CD14-positive monocyte (primary cell): ENCODE measurements at regions not wholly inside any gene's neighbourhood (a gene's known extent, or its start where the extent isn't known, plus 50 kb on each side); places are given as distances from the start of the nearest gene placed in this dataset.

Experiments used
- DNase-seq, 3 donors: peaks; one replicate each; pipeline ENCODE4 v3.0.0-alpha.2; 2011 to 2022
- H2AFZ ChIP-seq: 2 replicates; pipeline ENCODE4 v1.6.0; 2012; ENCODE audit warnings: mild to moderate bottlenecking, low read depth, low read length, inconsistent platforms; ENCODE audit not compliant: insufficient read depth, poor library complexity, severe bottlenecking
- H3K27ac ChIP-seq, 2 donors: 1 replicate in 1 of 2; 2 replicates in 1 of 2; pipeline ENCODE4 v1.5.1; 2012 to 2013; ENCODE audit warnings: low read length in 2 of 2, control low read depth in 1 of 2, inconsistent platforms in 1 of 2, low read depth in 1 of 2, mild to moderate bottlenecking in 1 of 2
- H3K27me3 ChIP-seq, 2 donors: one replicate each; pipeline versions ENCODE4 v1.6.0 to v1.6.1; 2011 to 2013; ENCODE audit warnings: low read length in 2 of 2; ENCODE audit not compliant: control insufficient read depth in 2 of 2, insufficient read depth in 2 of 2
- H3K36me3 ChIP-seq, 2 donors: replicated peaks in 1 of 2; 1 replicate in 1 of 2; 2 replicates in 1 of 2; pipeline versions ENCODE4 v1.5.1 to v1.6.1; 2012 to 2013; ENCODE audit warnings: low read length in 2 of 2, control low read depth in 1 of 2, inconsistent platforms in 1 of 2, mild to moderate bottlenecking in 1 of 2; ENCODE audit not compliant: insufficient read depth in 2 of 2, control insufficient read depth in 1 of 2
- H3K4me1 ChIP-seq, 2 donors: 1 replicate in 1 of 2; 2 replicates in 1 of 2; pipeline versions ENCODE4 v1.5.1 to v1.6.1; 2012 to 2013; ENCODE audit warnings: low read length in 2 of 2, control low read depth in 1 of 2, inconsistent platforms in 1 of 2, mild to moderate bottlenecking in 1 of 2, moderate library complexity in 1 of 2; ENCODE audit not compliant: insufficient read depth in 2 of 2, control insufficient read depth in 1 of 2
- H3K4me2 ChIP-seq: replicated peaks from 2 replicates; pipeline ENCODE3; 2012; ENCODE audit warnings: low read length, moderate library complexity, mild to moderate bottlenecking; ENCODE audit not compliant: poor library complexity, severe bottlenecking; ENCODE audit errors: extremely low read depth
- H3K4me3 ChIP-seq, 3 experiments: fragments of 200-600 bp in 1 of 3; sonication (generic) in 1 of 3; replicated peaks in 1 of 3; 1 replicate in 2 of 3; 2 replicates in 1 of 3; pipeline ENCODE4 v1.5.1; 2011 to 2013; ENCODE audit warnings: low read length in 3 of 3, mild to moderate bottlenecking in 3 of 3, control low read depth in 2 of 3, low read depth in 2 of 3, inconsistent platforms in 1 of 3, moderate library complexity in 1 of 3
- H3K79me2 ChIP-seq: 2 replicates; pipeline ENCODE4 v1.6.0; 2012; ENCODE audit warnings: mild to moderate bottlenecking, control low read depth, inconsistent platforms, low read length, moderate library complexity; ENCODE audit not compliant: insufficient read depth
- H3K9ac ChIP-seq: 2 replicates; pipeline ENCODE4 v1.6.0; 2017; ENCODE audit warnings: low read length, mild to moderate bottlenecking; ENCODE audit not compliant: insufficient read depth, poor library complexity, severe bottlenecking
- H3K9me3 ChIP-seq, 2 donors: replicated peaks in 1 of 2; 1 replicate in 1 of 2; 2 replicates in 1 of 2; pipeline versions ENCODE4 v1.5.1 to v1.6.1; 2012 to 2013; ENCODE audit warnings: low read length in 2 of 2, control low read depth in 1 of 2; ENCODE audit not compliant: control insufficient read depth in 1 of 2, insufficient read depth in 1 of 2
- H4K20me1 ChIP-seq: 2 replicates; pipeline ENCODE4 v1.6.0; 2012; ENCODE audit warnings: mild to moderate bottlenecking, low read length, control low read depth, moderate library complexity; ENCODE audit not compliant: insufficient read depth
- H3K27ac Mint-ChIP-seq, 7 donors: one replicate each; pipeline ENCODE4 v1.8.0; 2020; ENCODE audit warnings: mild to moderate bottlenecking in 7 of 7, mixed read lengths in 7 of 7, moderate library complexity in 6 of 7, inconsistent platforms in 2 of 7
- H3K27me3 Mint-ChIP-seq, 3 donors: one replicate each; pipeline ENCODE4 v1.8.0; 2021 to 2022; ENCODE audit warnings: low read depth in 3 of 3, mild to moderate bottlenecking in 3 of 3, mixed read lengths in 3 of 3, moderate library complexity in 3 of 3, inconsistent platforms in 1 of 3
- H3K36me3 Mint-ChIP-seq, 2 donors: one replicate each; pipeline ENCODE4 v1.8.0; 2020; ENCODE audit warnings: mixed read lengths in 2 of 2, inconsistent platforms in 1 of 2, mild to moderate bottlenecking in 1 of 2
- H3K4me1 Mint-ChIP-seq: one replicate; pipeline ENCODE4 v1.8.0; 2020; ENCODE audit warnings: mild to moderate bottlenecking, mixed read lengths
- H3K4me3 Mint-ChIP-seq, 2 donors: one replicate each; pipeline ENCODE4 v1.8.0; 2020; ENCODE audit warnings: mild to moderate bottlenecking in 2 of 2, mixed read lengths in 2 of 2, moderate library complexity in 1 of 2
- H3K9me3 Mint-ChIP-seq, 7 donors: one replicate each; pipeline ENCODE4 v1.8.0; 2020 to 2022; ENCODE audit warnings: mixed read lengths in 7 of 7, mild to moderate bottlenecking in 6 of 7, moderate library complexity in 6 of 7, inconsistent platforms in 2 of 7
- CTCF ChIP-seq: fragments of 200-600 bp; IDR thresholded peaks from one replicate; pipeline ENCODE4 v1.8.0; 2022; ENCODE audit warnings: antibody characterized with exemption, mild to moderate bottlenecking
- WGBS: methylation state at CpG from one replicate; pipeline ENCODE4 v1.1.5; 2013; ENCODE audit warnings: missing lambda C conversion rate; ENCODE audit not compliant: insufficient coverage; 5-methylcytosine and 5-hydroxymethylcytosine counted together
- intact Hi-C, 2 donors: fragments of 100-400 bp; cut with micrococcal nuclease; formaldehyde crosslinking; loops; one replicate each; pipeline versions ENCODE4 v1.15.0 to v1.15.1; 2023

DNA sequence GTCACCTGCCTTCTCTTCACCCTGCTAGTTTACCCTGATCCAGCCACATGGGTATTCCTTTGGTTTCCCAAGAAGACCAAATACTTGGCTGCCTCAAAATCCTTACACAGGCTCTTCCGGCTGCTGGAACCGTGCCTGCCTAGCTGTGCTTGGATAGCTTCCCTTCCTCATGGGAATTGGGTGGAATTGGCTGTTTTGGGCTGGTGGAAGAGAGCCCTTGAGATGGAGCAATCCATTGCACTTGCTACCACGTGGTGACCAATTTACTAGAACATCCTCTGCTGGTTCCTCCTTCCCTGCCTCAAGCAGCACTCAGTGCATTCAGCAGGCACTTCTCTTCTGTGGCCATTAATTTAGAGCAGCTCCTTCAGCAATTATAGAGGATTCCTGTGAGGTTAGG lies 119.3 kb upstream of the AP1S2 start:
- no peaks in the 10 kb centered on the region for H3K36me3 ChIP-seq
- H3K9me3 ChIP-seq: no peaks in the 10 kb centered on the region
- TF ChIP-seq CTCF: no peak
- no peak overlapping the region for H3K4me2 ChIP-seq
- intact Hi-C loops: no loop called here
- H3K27ac ChIP-seq: peak overlapping the region in 1 of 2 donors; percentile 43
- H3K4me3 Mint-ChIP-seq: no peak overlapping the region
- H3K4me1 Mint-ChIP-seq: peaks cover 53% of the 10 kb centered on the region
- no peak overlapping the region for H3K4me3 ChIP-seq
- no CpG with 5 or more reads among the region's 3 CpGs for WGBS
- peak; percentile 26 to 32 (median 26) for DNase-seq
- H3K27ac Mint-ChIP-seq: peak overlapping the region; percentile 38 to 84 (median 79)
- H3K9ac ChIP-seq: no peak overlapping the region
- peaks cover 0 to 2% of the 10 kb centered on the region in 2 donors for H3K36me3 Mint-ChIP-seq
- H2AFZ ChIP-seq: no peak overlapping the region
- H3K9me3 Mint-ChIP-seq: peaks cover 0 to 5% (median 0%) of the 10 kb centered on the region in 7 donors
- peaks cover 0 to 40% (median 0%) of the 10 kb centered on the region in 3 donors for H3K27me3 Mint-ChIP-seq
- no peaks in the 10 kb centered on the region for H3K79me2 ChIP-seq
- peaks cover 59 to 60% of the 10 kb centered on the region in 2 donors for H3K4me1 ChIP-seq
- peaks cover 0 to 35% of the 10 kb centered on the region in 2 donors for H3K27me3 ChIP-seq
- H4K20me1 ChIP-seq: no peaks in the 10 kb centered on the region

DNA sequence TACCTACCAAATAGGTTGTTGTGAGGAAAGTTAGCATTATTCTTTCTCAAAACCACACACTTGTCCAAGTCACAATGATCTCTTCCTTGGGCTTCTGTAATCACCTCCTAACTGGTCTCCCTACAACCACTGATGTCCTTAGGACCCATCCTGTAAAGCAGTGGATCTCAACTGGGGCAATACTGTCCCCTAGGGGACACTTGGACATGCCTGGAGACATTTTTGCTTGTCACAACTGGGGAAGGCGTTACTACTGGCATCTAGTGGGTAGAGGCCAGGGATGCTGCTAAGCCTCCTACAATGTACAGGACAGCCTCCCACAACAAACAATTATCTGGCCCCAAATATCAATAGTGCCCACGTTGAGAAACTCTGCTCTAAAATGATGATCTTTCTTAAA lies 118.7 kb upstream of the AP1S2 start:
- Histone ChIP-seq H4K20me1 (no peaks in the 10 kb centered on the region), H3K9me3 (no peaks in the 10 kb centered on the region), H3K79me2 (no peaks in the 10 kb centered on the region), H3K36me3 (no peaks in the 10 kb centered on the region), H3K27me3 (peaks cover 0 to 33% of the 10 kb centered on the region in 2 donors), H3K4me3 (no peak overlapping the region), H3K27ac (peak overlapping the region in 1 of 2 donors; percentile 43), H3K4me2 (no peak overlapping the region), H3K9ac (no peak overlapping the region), H3K4me1 (peaks cover 53 to 54% of the 10 kb centered on the region in 2 donors), H2AFZ (no peak overlapping the region)
- H3K4me3 Mint-ChIP-seq: no peak overlapping the region
- peaks cover 51% of the 10 kb centered on the region for H3K4me1 Mint-ChIP-seq
- peak; percentile 35 for TF ChIP-seq CTCF
- H3K27ac Mint-ChIP-seq: peak overlapping the region in 5 of 7 donors; percentile 66 to 84 (median 82)
- intact Hi-C loops: no loop called here
- DNase-seq: peak; percentile 28 to 45 (median 39)
- no CpG with 5 or more reads among the region's 2 CpGs for WGBS
- H3K36me3 Mint-ChIP-seq: peaks cover 0 to 2% of the 10 kb centered on the region in 2 donors
- H3K27me3 Mint-ChIP-seq: peaks cover 0 to 42% (median 0%) of the 10 kb centered on the region in 3 donors
- H3K9me3 Mint-ChIP-seq: peaks cover 0 to 5% (median 0%) of the 10 kb centered on the region in 7 donors
